ENCODE measurements at regions not wholly inside any gene's neighbourhood (a gene's known extent, or its start where the extent isn't known, plus 50 kb on each side); places are given as distances from the start of the nearest gene placed in this dataset.

DNA sequence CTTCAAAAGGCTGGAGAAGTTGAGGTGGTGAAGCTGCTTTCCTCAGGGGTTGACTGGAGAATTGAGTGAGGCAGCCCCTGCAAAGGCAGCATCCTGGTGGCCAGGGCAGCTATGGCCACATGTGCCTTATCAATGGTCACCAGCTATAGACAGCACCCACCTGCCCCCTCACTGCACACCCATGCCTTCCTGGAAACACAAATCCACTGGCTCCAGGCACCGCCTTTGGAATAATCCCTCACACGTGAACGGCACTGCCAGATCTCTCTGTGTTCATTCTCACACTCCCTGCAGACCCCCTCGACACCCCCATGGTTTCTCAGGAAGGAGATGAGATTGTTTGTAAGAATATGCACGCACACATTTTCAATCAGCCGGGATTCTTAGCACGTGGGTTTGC lies 1297.8 kb downstream of the TBC1D22A start:
- no peak for TF ChIP-seq EZH2 (IDR thresholded peaks at IDR 0.05)
- no peak for TF ChIP-seq POLR2AphosphoS5 (IDR thresholded peaks at IDR 0.05; ENCODE audit: borderline replicate concordance, low read depth, low read length)
